H1 (cell line): ENCODE measurements at regions not wholly inside any gene's neighbourhood (a gene's known extent, or its start where the extent isn't known, plus 50 kb on each side); places are given as distances from the start of the nearest gene placed in this dataset.

Source experiments
- CTCF ChIA-PET: fragments of 300-600 bp; sonication (Branson Sonifier 250); formaldehyde crosslinking; loops from one replicate; lab custom pipeline; 2021; ENCODE audit not compliant: partially characterized antibody; lab: Charles Lee
- POLR2A ChIA-PET: fragments of 300-600 bp; sonication (Branson Sonifier 250); formaldehyde crosslinking; loops from one replicate; lab custom pipeline; 2021; ENCODE audit warnings: inconsistent platforms; ENCODE audit not compliant: partially characterized antibody; lab: Charles Lee
- DNase-seq, 2 experiments: peaks; one replicate each; pipeline versions ENCODE4 v3.0.0 to v3.0.0-alpha.2; 2010 to 2022; ENCODE audit warnings: low spot score in 2 of 2, low read depth in 1 of 2, mixed read lengths in 1 of 2
- FAIRE-seq: peaks from 2 replicates; lab custom pipeline; 2011; peaks lifted over from hg19 to GRCh38; lab: Jason Lieb, UNC
- H2AFZ ChIP-seq: 2 replicates; pipeline ENCODE4 v1.8.1; 2012; ENCODE audit warnings: low read length, inconsistent platforms
- H2AK5ac ChIP-seq: 2 replicates; pipeline ENCODE4 v1.6.1; 2013; ENCODE audit warnings: low read depth, low read length
- H2BK120ac ChIP-seq: replicated peaks from 2 replicates; pipeline ENCODE3; 2013; ENCODE audit warnings: low read depth, low read length, inconsistent platforms
- H2BK12ac ChIP-seq: 2 replicates; pipeline ENCODE4 v1.6.1; 2013; ENCODE audit warnings: low read depth, low read length
- H2BK15ac ChIP-seq: 2 replicates; pipeline ENCODE4 v1.6.1; 2013; ENCODE audit warnings: low read length
- H2BK20ac ChIP-seq: 2 replicates; pipeline ENCODE4 v1.6.1; 2013; ENCODE audit warnings: low read length
- H2BK5ac ChIP-seq: 2 replicates; pipeline ENCODE4 v1.6.1; 2013; ENCODE audit warnings: low read depth, low read length
- H3K14ac ChIP-seq: 2 replicates; pipeline ENCODE4 v1.6.1; 2013; ENCODE audit warnings: inconsistent platforms; ENCODE audit not compliant: insufficient read length
- H3K18ac ChIP-seq: 2 replicates; pipeline ENCODE4 v1.6.1; 2013; ENCODE audit warnings: low read length; ENCODE audit errors: extremely low read depth
- H3K23ac ChIP-seq: 2 replicates; pipeline ENCODE4 v1.6.1; 2013; ENCODE audit warnings: inconsistent platforms; ENCODE audit not compliant: insufficient read length
- H3K23me2 ChIP-seq: 2 replicates; pipeline ENCODE4 v1.6.1; 2013; ENCODE audit warnings: low read depth, low read length
- H3K27ac ChIP-seq: 2 replicates; pipeline ENCODE4 v1.6.1; 2011; ENCODE audit warnings: low read depth, low read length, inconsistent platforms
- H3K27me3 ChIP-seq, 4 experiments: replicated peaks in 1 of 4; 1 replicate in 1 of 4; 2 replicates in 3 of 4; pipeline versions ENCODE4 v1.6.1 to v1.8.1; 2011 to 2013; ENCODE audit warnings: low read length in 3 of 4, mild to moderate bottlenecking in 3 of 4, inconsistent platforms in 2 of 4, mixed read lengths in 2 of 4, moderate library complexity in 1 of 4; ENCODE audit not compliant: control insufficient read depth in 3 of 4, insufficient read depth in 3 of 4; ENCODE audit errors: extremely low read depth in 1 of 4
- H3K36me3 ChIP-seq, 4 experiments: 2 replicates each; pipeline versions ENCODE4 v1.6.1 to v1.8.1; 2011 to 2013; ENCODE audit warnings: mild to moderate bottlenecking in 4 of 4, low read length in 3 of 4, moderate library complexity in 2 of 4, control low read depth in 1 of 4, inconsistent platforms in 1 of 4; ENCODE audit not compliant: insufficient read depth in 4 of 4, control insufficient read depth in 2 of 4
- H3K4ac ChIP-seq: replicated peaks from 2 replicates; pipeline ENCODE3; 2013; ENCODE audit warnings: low read length, low read depth, mixed read lengths, inconsistent platforms; ENCODE audit not compliant: insufficient read length
- H3K4me1 ChIP-seq, 4 experiments: replicated peaks in 1 of 4; 1 replicate in 1 of 4; 2 replicates in 3 of 4; pipeline versions ENCODE4 v1.6.1 to v1.8.1; 2011 to 2013; ENCODE audit warnings: low read length in 3 of 4, inconsistent platforms in 2 of 4, mixed read lengths in 1 of 4; ENCODE audit not compliant: insufficient read depth in 4 of 4, control insufficient read depth in 3 of 4
- H3K4me2 ChIP-seq, 2 experiments: 2 replicates each; pipeline versions ENCODE4 v1.6.1 to v1.8.1; 2011 to 2013; ENCODE audit warnings: low read depth in 2 of 2, low read length in 2 of 2, control low read depth in 1 of 2, inconsistent platforms in 1 of 2, mild to moderate bottlenecking in 1 of 2; ENCODE audit not compliant: insufficient read depth in 1 of 2
- H3K4me3 ChIP-seq, 4 experiments: fragments of 200-600, 300-600 bp in 1 of 4; sonication (generic), shearing (Covaris generic), sonication (Bioruptor Twin) in 1 of 4; 2 replicates each; pipeline versions ENCODE4 v1.5.1 to v1.8.1; 2011 to 2016; ENCODE audit warnings: low read length in 4 of 4, low read depth in 3 of 4, control low read depth in 2 of 4, inconsistent platforms in 2 of 4, mild to moderate bottlenecking in 2 of 4, mixed read lengths in 1 of 4, moderate library complexity in 1 of 4; ENCODE audit not compliant: insufficient read depth in 2 of 4; ENCODE audit errors: extremely low read depth in 1 of 4
- H3K56ac ChIP-seq: replicated peaks from 2 replicates; pipeline ENCODE3; 2013; ENCODE audit warnings: low read depth, mild to moderate bottlenecking, mixed read lengths, low read length, inconsistent platforms; ENCODE audit not compliant: insufficient read length
- H3K79me1 ChIP-seq: 2 replicates; pipeline ENCODE4 v1.6.1; 2013; ENCODE audit warnings: low read depth, low read length, control low read depth
- H3K79me2 ChIP-seq, 2 experiments: 2 replicates each; pipeline versions ENCODE4 v1.6.1 to v1.8.1; 2012 to 2013; ENCODE audit warnings: low read length in 2 of 2, mild to moderate bottlenecking in 2 of 2, inconsistent platforms in 1 of 2; ENCODE audit not compliant: insufficient read depth in 2 of 2, control insufficient read depth in 1 of 2
- H3K9ac ChIP-seq, 4 experiments: replicated peaks in 1 of 4; 1 replicate in 1 of 4; 2 replicates in 3 of 4; pipeline versions ENCODE4 v1.6.1 to v1.8.1; 2011 to 2013; ENCODE audit warnings: low read depth in 3 of 4, low read length in 3 of 4, control low read depth in 2 of 4, mild to moderate bottlenecking in 2 of 4, moderate library complexity in 2 of 4, inconsistent platforms in 1 of 4; ENCODE audit errors: extremely low read depth in 1 of 4
- H3K9me3 ChIP-seq, 2 experiments: 2 replicates each; pipeline versions ENCODE4 v1.6.1 to v1.8.1; 2012 to 2013; ENCODE audit warnings: mild to moderate bottlenecking in 2 of 2, moderate library complexity in 2 of 2, control low read depth in 1 of 2, inconsistent platforms in 1 of 2, low read depth in 1 of 2, low read length in 1 of 2, mixed read lengths in 1 of 2; ENCODE audit not compliant: insufficient read depth in 2 of 2
- H4K20me1 ChIP-seq, 2 experiments: replicated peaks in 1 of 2; 2 replicates each; pipeline versions ENCODE3 to v1.8.1; 2011 to 2013; ENCODE audit warnings: inconsistent platforms in 2 of 2, low read length in 2 of 2, mild to moderate bottlenecking in 1 of 2; ENCODE audit not compliant: insufficient read depth in 2 of 2, control insufficient read depth in 1 of 2
- H4K5ac ChIP-seq: 2 replicates; pipeline ENCODE4 v1.6.1; 2013; ENCODE audit warnings: low read length, low read depth, mixed read lengths, inconsistent platforms; ENCODE audit not compliant: insufficient read length
- H4K8ac ChIP-seq: 2 replicates; pipeline ENCODE4 v1.8.0; 2013; ENCODE audit warnings: mild to moderate bottlenecking, moderate library complexity, low read length, inconsistent platforms; ENCODE audit not compliant: insufficient read depth; ENCODE audit errors: extremely low read depth
- H4K91ac ChIP-seq: replicated peaks from 2 replicates; pipeline ENCODE3; 2013; ENCODE audit warnings: low read length, mixed read lengths, inconsistent platforms; ENCODE audit not compliant: insufficient read length
- CEBPB ChIP-seq: IDR thresholded peaks from 2 replicates; pipeline ENCODE4 v1.6.1; 2012; ENCODE audit warnings: low read depth, low read length
- CHD2 ChIP-seq: IDR thresholded peaks from 2 replicates; pipeline ENCODE4 v1.6.1; 2012; ENCODE audit warnings: low read length, improper control_type of control experiment
- CREB1 ChIP-seq: IDR thresholded peaks from 2 replicates; pipeline ENCODE4 v1.6.1; 2012; ENCODE audit warnings: inconsistent platforms
- CTCF ChIP-seq, 3 experiments: IDR thresholded peaks; 1 replicate in 2 of 3; 2 replicates in 1 of 3; pipeline versions ENCODE4 v1.5.1 to v1.6.1; 2011; ENCODE audit warnings: low read length in 3 of 3, mild to moderate bottlenecking in 3 of 3, inconsistent platforms in 2 of 3, low read depth in 1 of 3, moderate library complexity in 1 of 3; ENCODE audit not compliant: insufficient read depth in 1 of 3; ENCODE audit errors: control extremely low read depth in 1 of 3
- GTF2F1 ChIP-seq: IDR thresholded peaks from 2 replicates; pipeline ENCODE4 v1.6.1; 2012; ENCODE audit warnings: low read depth, low read length, improper control_type of control experiment, borderline replicate concordance
- KDM1A ChIP-seq: fragments of 200-600, 300-600 bp; sonication (generic); IDR thresholded peaks from 2 replicates; pipeline ENCODE4 v1.7.1; 2016; ENCODE audit warnings: mild to moderate bottlenecking, low read length, borderline replicate concordance
- MAFK ChIP-seq: IDR thresholded peaks from 2 replicates; pipeline ENCODE4 v1.6.1; 2012; ENCODE audit warnings: low read depth, mild to moderate bottlenecking, improper control_type of control experiment, low read length
- RFX5 ChIP-seq: IDR thresholded peaks from 2 replicates; pipeline ENCODE4 v1.6.1; 2011; ENCODE audit warnings: low read depth, low read length, improper control_type of control experiment, borderline replicate concordance
- RXRA ChIP-seq: IDR thresholded peaks from 2 replicates; pipeline ENCODE4 v1.6.1; 2011; ENCODE audit warnings: low read depth, mild to moderate bottlenecking, low read length, moderate library complexity; ENCODE audit not compliant: insufficient read depth
- SP1 ChIP-seq: IDR thresholded peaks from 2 replicates; pipeline ENCODE4 v1.6.1; 2011; ENCODE audit warnings: low read depth, low read length
- SRF ChIP-seq: IDR thresholded peaks from 2 replicates; pipeline ENCODE4 v1.6.1; 2011; ENCODE audit warnings: mild to moderate bottlenecking, low read depth, low read length, moderate library complexity
- YY1 ChIP-seq: IDR thresholded peaks from 2 replicates; pipeline ENCODE4 v1.6.1; 2011; ENCODE audit warnings: low read depth, mild to moderate bottlenecking, low read length
- WGBS, 2 experiments: shearing (Covaris generic) in 1 of 2; methylation state at CpG; one replicate each; pipeline versions ENCODE4 v1.1.6 to v1.1.7; 2013 to 2015; ENCODE audit warnings: low lambda C conversion rate in 2 of 2, mixed read lengths in 2 of 2, inconsistent platforms in 1 of 2, low coverage in 1 of 2, missing lambda C conversion rate in 1 of 2; ENCODE audit not compliant: insufficient replicate concordance in 2 of 2, insufficient coverage in 1 of 2, insufficient read length in 1 of 2; ENCODE audit errors: extremely low coverage in 1 of 2, missing lambda C conversion rate in 1 of 2; 5-methylcytosine and 5-hydroxymethylcytosine counted together

- H2BK120ac ChIP-seq, result no peak overlapping the region
- no peak overlapping the region for H3K14ac ChIP-seq
- WGBS, 2 experiments, result 75% methylated on average over 6 of the region's 6 CpGs; no CpG with 5 or more reads in 1 of the 2 experiments
- H3K79me2 ChIP-seq, result no peaks in the 10 kb centered on the region
- H2BK15ac ChIP-seq, result no peak overlapping the region
- no peak overlapping the region for H3K23ac ChIP-seq
- H3K4me2 ChIP-seq, result no peak overlapping the region
- H3K27me3 ChIP-seq, result no peaks in the 10 kb centered on the region; a peak in 1 of 7 replicates
- ChIA-PET CTCF (interaction anchor here (1.1 to 1.8 kb wide), 2 partner anchors 38 to 59 kb away, joined by 3 to 5 read pairs; no protein-coding TSS in a partner anchor), POLR2A (no interaction called here)
- H3K4me3 ChIP-seq, result no peak overlapping the region
- H2BK5ac ChIP-seq, result no peak overlapping the region
- no peak overlapping the region for H3K18ac ChIP-seq
- no peak overlapping the region for H3K27ac ChIP-seq
- H3K4ac ChIP-seq, result no peak overlapping the region
- no peak overlapping the region for H2BK12ac ChIP-seq
- no peak overlapping the region for H3K9ac ChIP-seq
- H3K4me1 ChIP-seq, result peaks cover 2 to 5% (median 5%) of the 10 kb centered on the region in 4 experiments; a peak in 5 of 7 replicates
- no peak overlapping the region for H4K8ac ChIP-seq
- FAIRE-seq (no peak), DNase-seq (no peak)
- H4K91ac ChIP-seq, result no peak overlapping the region
- H3K56ac ChIP-seq, result no peak overlapping the region
- H2AK5ac ChIP-seq, result no peak overlapping the region
- H4K20me1 ChIP-seq, result no peaks in the 10 kb centered on the region
- H3K36me3 ChIP-seq, result no peaks in the 10 kb centered on the region
- no peak overlapping the region for H2AFZ ChIP-seq
- no peak overlapping the region for H2BK20ac ChIP-seq
- H3K79me1 ChIP-seq, result no peaks in the 10 kb centered on the region
- H3K23me2 ChIP-seq, result no peaks in the 10 kb centered on the region
- H3K9me3 ChIP-seq, result no peaks in the 10 kb centered on the region
- no peak overlapping the region for H4K5ac ChIP-seq
- TF ChIP-seq YY1, result no peak
- TF ChIP-seq KDM1A, result no peak
- no peak for TF ChIP-seq RFX5
- no peak for TF ChIP-seq SP1
- no peak for TF ChIP-seq CEBPB
- no peak for TF ChIP-seq MAFK
- no peak for TF ChIP-seq CTCF (IDR thresholded peaks at IDR 0.05; ENCODE audit: control extremely low read depth in 1 of 3, insufficient read depth in 1 of 3, low read depth in 1 of 3, low read length in 3 of 3)
- no peak for TF ChIP-seq CHD2
- TF ChIP-seq GTF2F1, result no peak
- no peak for TF ChIP-seq SRF
- no peak for TF ChIP-seq RXRA
- no peak for TF ChIP-seq CREB1
Measured at GRCh38 chr11:11740073-11740702, 101.6 kb upstream of the USP47 start.
